ENCODE measurements at regions not wholly inside any gene's neighbourhood (a gene's known extent, or its start where the extent isn't known, plus 50 kb on each side); places are given as distances from the start of the nearest gene placed in this dataset.

DNA sequence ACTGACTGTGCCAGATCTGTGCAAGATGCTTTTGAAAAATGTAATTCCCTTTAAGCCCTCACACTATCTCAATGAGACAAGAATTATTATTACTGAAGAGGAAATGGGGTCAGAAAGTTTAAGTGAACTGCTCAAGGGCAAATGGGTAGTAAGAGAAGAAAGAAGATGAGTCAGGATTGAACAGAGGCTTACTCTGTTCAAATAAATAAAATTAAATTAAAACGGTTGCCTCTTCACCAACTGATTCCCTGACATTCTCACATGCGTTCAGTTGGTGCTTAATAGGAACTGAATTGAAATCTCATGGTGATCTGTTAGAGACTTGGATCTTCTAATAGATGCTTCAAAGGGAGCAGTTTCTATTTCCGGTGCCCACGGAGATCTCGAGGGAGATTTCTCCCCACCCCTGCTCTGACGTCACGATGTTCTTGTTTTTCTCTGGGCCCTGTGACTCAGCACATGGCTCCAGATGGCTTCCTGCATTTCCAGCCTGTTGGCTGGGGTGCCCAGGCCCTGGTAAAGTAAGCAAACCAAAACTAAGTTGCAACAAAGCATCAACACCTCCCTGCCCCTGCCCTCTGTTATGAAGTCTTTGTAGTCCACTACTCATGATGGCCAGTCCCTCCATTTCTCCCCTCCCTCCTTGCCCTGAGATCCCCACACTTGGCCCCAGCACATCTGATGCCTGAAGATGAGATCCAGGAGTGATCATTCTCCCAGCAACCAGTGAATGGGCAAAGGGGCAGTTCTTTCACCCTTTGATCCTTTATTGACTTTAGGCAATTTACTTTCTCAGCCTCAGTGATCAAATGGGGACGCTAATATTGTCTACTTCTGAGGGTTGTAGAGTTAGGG lies 106.1 kb upstream of the CPEB4 start:
- peak overlapping the region; percentile 95 for H3K27ac ChIP-seq (ENCODE audit: low read depth, low read length)

GRCh38 chr5:173782671-173783101 lies 105.5 kb upstream of the CPEB4 start:
- Histone ChIP-seq H3K4me1 (ENCODE audit: control insufficient read depth, insufficient read depth, low read length, unreplicated experiment) (peaks cover 43% of the 10 kb centered on the region), H3K79me2 (ENCODE audit: control insufficient read depth, insufficient read depth, low read length, unreplicated experiment) (no peaks in the 10 kb centered on the region), H3K27me3 (ENCODE audit: insufficient read depth, low read length) (no peaks in the 10 kb centered on the region), H2AFZ (ENCODE audit: low read length, unreplicated experiment) (peak overlapping the region; percentile 38), H3K36me3 (ENCODE audit: insufficient read depth, low read length) (no peaks in the 10 kb centered on the region), H3K4me3 (ENCODE audit: low read depth, low read length) (no peak overlapping the region; the same call in 1 of the 2 replicates), H3K27ac (ENCODE audit: low read depth, low read length) (peak overlapping the region; percentile 95)

More for the DNA sequence above, 106.1 kb upstream of the CPEB4 start:
- Histone ChIP-seq H3K79me2 (ENCODE audit: control insufficient read depth, insufficient read depth, low read length, unreplicated experiment) (no peaks in the 10 kb centered on the region), H3K4me3 (ENCODE audit: low read depth, low read length) (peak overlapping the region; percentile 14; the same call in 1 of the 2 replicates), H3K4me1 (ENCODE audit: control insufficient read depth, insufficient read depth, low read length, unreplicated experiment) (peaks cover 40% of the 10 kb centered on the region), H2AFZ (ENCODE audit: low read length, unreplicated experiment) (peak overlapping the region; percentile 58), H3K27me3 (ENCODE audit: insufficient read depth, low read length) (no peaks in the 10 kb centered on the region), H3K36me3 (ENCODE audit: insufficient read depth, low read length) (no peaks in the 10 kb centered on the region)

- H3K79me2 ChIP-seq (ENCODE audit: control insufficient read depth, insufficient read depth, low read length, unreplicated experiment), result no peaks in the 10 kb centered on the region
- H3K4me3 ChIP-seq (ENCODE audit: low read depth, low read length), result no peak overlapping the region
- no peaks in the 10 kb centered on the region for H3K27me3 ChIP-seq (ENCODE audit: insufficient read depth, low read length)
- peak overlapping the region; percentile 95 for H3K27ac ChIP-seq (ENCODE audit: low read depth, low read length)
- no peak overlapping the region for H2AFZ ChIP-seq (ENCODE audit: low read length, unreplicated experiment)
- peaks cover 43% of the 10 kb centered on the region for H3K4me1 ChIP-seq (ENCODE audit: control insufficient read depth, insufficient read depth, low read length, unreplicated experiment)
- H3K36me3 ChIP-seq (ENCODE audit: insufficient read depth, low read length), result no peaks in the 10 kb centered on the region
These were observed 104.8 kb upstream of the CPEB4 start for GRCh38 chr5:173783371-173783770.

GRCh38 chr5:173785400-173785799 lies 102.7 kb upstream of the CPEB4 start:
- Histone ChIP-seq H3K79me2 (ENCODE audit: control insufficient read depth, insufficient read depth, low read length, unreplicated experiment) (no peaks in the 10 kb centered on the region), H3K4me3 (ENCODE audit: low read depth, low read length) (no peak overlapping the region), H3K27ac (ENCODE audit: low read depth, low read length) (no peak overlapping the region), H3K4me1 (ENCODE audit: control insufficient read depth, insufficient read depth, low read length, unreplicated experiment) (peaks cover 49% of the 10 kb centered on the region), H3K36me3 (ENCODE audit: insufficient read depth, low read length) (no peaks in the 10 kb centered on the region), H2AFZ (ENCODE audit: low read length, unreplicated experiment) (no peak overlapping the region), H3K27me3 (ENCODE audit: insufficient read depth, low read length) (no peaks in the 10 kb centered on the region)

DNA sequence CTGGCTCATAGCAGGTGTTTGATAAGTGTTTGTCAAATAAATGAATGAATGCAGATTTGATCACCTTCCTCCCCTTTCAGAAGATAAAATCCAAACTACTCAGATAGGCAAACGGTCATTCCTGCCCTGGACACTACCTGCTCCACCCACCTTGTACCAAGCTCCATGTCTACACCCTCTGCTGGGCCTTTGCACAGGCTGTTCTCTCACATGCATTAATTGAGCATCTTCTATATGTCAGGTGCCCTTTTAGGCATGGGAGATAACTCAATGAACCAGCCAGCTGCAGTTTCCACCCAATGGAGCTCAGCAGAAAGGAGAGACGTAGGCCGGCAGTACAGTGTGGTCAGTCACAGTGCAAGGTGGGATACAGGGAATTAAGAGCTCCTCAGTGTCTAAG lies 102.3 kb upstream of the CPEB4 start:
- Histone ChIP-seq H3K4me3 (ENCODE audit: low read depth, low read length) (no peak overlapping the region), H3K27me3 (ENCODE audit: insufficient read depth, low read length) (no peaks in the 10 kb centered on the region), H3K27ac (ENCODE audit: low read depth, low read length) (no peak overlapping the region), H3K36me3 (ENCODE audit: insufficient read depth, low read length) (no peaks in the 10 kb centered on the region), H2AFZ (ENCODE audit: low read length, unreplicated experiment) (no peak overlapping the region), H3K79me2 (ENCODE audit: control insufficient read depth, insufficient read depth, low read length, unreplicated experiment) (no peaks in the 10 kb centered on the region), H3K4me1 (ENCODE audit: control insufficient read depth, insufficient read depth, low read length, unreplicated experiment) (peaks cover 45% of the 10 kb centered on the region)

GRCh38 chr5:173786286-173787187 lies 101.6 kb upstream of the CPEB4 start:
- H3K27ac ChIP-seq (ENCODE audit: low read depth, low read length), result no peak overlapping the region
- no peaks in the 10 kb centered on the region for H3K36me3 ChIP-seq (ENCODE audit: insufficient read depth, low read length)
- H3K4me1 ChIP-seq (ENCODE audit: control insufficient read depth, insufficient read depth, low read length, unreplicated experiment), result peaks cover 38% of the 10 kb centered on the region
- H3K4me3 ChIP-seq (ENCODE audit: low read depth, low read length), result no peak overlapping the region
- H3K27me3 ChIP-seq (ENCODE audit: insufficient read depth, low read length), result no peaks in the 10 kb centered on the region
- no peak overlapping the region for H2AFZ ChIP-seq (ENCODE audit: low read length, unreplicated experiment)
- H3K79me2 ChIP-seq (ENCODE audit: control insufficient read depth, insufficient read depth, low read length, unreplicated experiment), result no peaks in the 10 kb centered on the region

DNA sequence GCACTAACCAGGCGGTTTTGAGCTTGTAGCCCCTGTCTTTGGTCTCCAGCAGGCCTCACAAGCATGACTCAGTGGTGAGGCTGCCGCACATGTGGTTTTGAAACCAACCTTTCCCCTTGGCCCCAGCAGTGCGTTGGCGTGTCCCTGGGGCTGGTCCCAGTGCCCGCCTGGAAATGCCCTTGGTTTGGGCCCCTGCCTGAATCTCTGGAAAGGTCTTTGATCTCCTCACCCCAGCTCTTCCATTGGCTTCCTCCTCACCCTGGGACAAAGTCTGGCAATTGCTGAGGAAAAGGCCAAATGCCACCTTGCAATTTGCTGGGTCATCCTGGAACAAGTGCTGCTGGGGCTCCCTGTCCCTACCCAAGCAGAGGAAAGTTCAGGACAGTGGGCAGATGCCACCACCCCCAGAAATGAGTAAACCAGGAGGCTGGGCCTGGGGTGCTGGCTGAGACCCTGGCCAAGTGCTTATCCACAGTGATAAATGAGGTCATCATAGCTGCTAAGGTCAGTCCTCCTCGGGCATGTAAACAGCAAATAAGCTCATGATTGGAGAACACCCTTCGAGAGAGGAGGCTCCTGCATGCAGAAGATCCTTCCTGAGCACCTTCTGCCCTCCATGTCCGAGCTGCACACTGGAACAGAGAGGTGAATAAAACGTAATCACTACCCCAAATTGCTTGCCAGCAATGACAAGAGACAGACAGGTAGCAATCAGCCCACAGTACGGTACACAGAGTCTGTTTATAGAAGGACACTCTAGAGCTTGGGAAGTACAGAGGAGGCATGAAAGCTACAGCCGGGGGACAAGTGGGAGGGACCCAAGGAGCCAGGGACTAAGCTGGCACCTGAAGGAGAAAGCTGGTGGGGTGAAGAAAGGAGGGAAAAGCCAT lies 98.9 kb upstream of the CPEB4 start:
- H3K27ac ChIP-seq (ENCODE audit: low read depth, low read length), result peak overlapping the region; percentile 72
- no peak overlapping the region for H2AFZ ChIP-seq (ENCODE audit: low read length, unreplicated experiment)
- no peaks in the 10 kb centered on the region for H3K27me3 ChIP-seq (ENCODE audit: insufficient read depth, low read length)
- no peaks in the 10 kb centered on the region for H3K36me3 ChIP-seq (ENCODE audit: insufficient read depth, low read length)
- peaks cover 20% of the 10 kb centered on the region for H3K4me1 ChIP-seq (ENCODE audit: control insufficient read depth, insufficient read depth, low read length, unreplicated experiment)
- H3K79me2 ChIP-seq (ENCODE audit: control insufficient read depth, insufficient read depth, low read length, unreplicated experiment), result no peaks in the 10 kb centered on the region
- no peak overlapping the region for H3K4me3 ChIP-seq (ENCODE audit: low read depth, low read length)

DNA sequence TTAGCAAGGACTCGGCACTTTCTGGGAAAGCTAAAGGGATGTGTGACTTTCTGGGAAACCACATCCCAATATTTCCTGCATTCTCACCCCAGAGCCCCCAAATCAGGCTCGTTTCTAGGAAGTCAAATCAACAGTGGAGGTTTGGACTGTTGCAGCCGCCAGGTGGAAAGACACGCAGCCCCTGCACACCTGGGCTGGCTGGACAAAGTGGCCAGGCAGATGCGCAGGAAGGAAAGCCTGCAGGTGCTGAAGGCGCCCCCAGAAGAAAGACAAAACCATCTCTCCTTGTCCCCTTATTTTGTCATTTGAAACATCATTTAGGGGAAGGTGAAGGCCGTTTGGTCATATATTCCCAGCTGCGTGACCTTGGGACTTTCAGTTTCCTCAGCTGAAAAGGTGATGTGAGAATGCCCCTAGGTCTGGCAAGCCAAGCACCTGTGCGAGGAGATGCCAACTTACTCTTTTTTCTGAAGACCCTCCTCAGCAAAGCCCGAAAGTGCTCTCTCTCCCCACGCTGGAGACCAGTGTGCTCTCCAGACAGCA lies 97.9 kb upstream of the CPEB4 start:
- no peaks in the 10 kb centered on the region for H3K79me2 ChIP-seq (ENCODE audit: control insufficient read depth, insufficient read depth, low read length, unreplicated experiment)
- H2AFZ ChIP-seq (ENCODE audit: low read length, unreplicated experiment), result no peak overlapping the region
- no peaks in the 10 kb centered on the region for H3K36me3 ChIP-seq (ENCODE audit: insufficient read depth, low read length)
- no peak overlapping the region for H3K27ac ChIP-seq (ENCODE audit: low read depth, low read length)
- H3K4me1 ChIP-seq (ENCODE audit: control insufficient read depth, insufficient read depth, low read length, unreplicated experiment), result peaks cover 20% of the 10 kb centered on the region
- H3K4me3 ChIP-seq (ENCODE audit: low read depth, low read length), result no peak overlapping the region
- H3K27me3 ChIP-seq (ENCODE audit: insufficient read depth, low read length), result no peaks in the 10 kb centered on the region

DNA sequence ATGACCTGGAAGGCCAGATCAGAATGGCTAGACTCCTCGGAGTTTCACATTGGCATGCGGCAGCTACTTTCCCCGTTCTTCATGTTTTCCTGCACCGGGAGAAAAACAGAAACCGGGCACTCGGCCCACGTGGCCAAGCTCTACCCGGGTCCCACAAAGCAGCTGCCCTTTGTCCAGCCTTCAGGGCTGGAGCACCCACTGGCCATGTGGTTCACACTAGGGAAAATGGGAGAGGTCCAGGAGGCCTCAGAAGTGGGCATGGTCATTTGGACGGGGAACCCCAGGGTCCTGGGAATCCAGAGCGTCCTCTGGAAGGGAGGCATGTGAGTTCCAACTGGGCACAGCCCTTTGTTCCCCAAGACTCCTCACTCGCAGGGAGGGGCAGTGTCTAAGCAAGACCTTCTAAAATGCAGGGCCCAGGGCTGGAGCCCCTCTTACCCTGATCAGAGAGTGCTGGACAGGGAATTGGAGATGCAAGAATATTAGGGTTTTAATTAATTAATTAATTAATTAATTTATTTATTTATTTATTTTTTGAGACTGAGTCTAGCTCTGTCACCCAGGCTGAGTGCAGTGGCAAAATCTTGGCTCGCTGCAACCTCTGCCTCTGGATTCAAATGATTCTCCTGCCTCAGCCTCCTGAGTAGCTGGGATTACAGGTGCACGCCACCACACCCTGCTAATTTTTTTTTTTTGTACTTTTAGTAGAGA lies 97.2 kb upstream of the CPEB4 start:
- H3K27ac ChIP-seq (ENCODE audit: low read depth, low read length), result no peak overlapping the region
- H3K36me3 ChIP-seq (ENCODE audit: insufficient read depth, low read length), result no peaks in the 10 kb centered on the region
- H2AFZ ChIP-seq (ENCODE audit: low read length, unreplicated experiment), result no peak overlapping the region
- no peak overlapping the region for H3K4me3 ChIP-seq (ENCODE audit: low read depth, low read length)
- H3K4me1 ChIP-seq (ENCODE audit: control insufficient read depth, insufficient read depth, low read length, unreplicated experiment), result peaks cover 20% of the 10 kb centered on the region
- H3K27me3 ChIP-seq (ENCODE audit: insufficient read depth, low read length), result no peaks in the 10 kb centered on the region
- H3K79me2 ChIP-seq (ENCODE audit: control insufficient read depth, insufficient read depth, low read length, unreplicated experiment), result no peaks in the 10 kb centered on the region

Data from ACC112 (cell line).